ENCODE measurements at regions not wholly inside any gene's neighbourhood (a gene's known extent, or its start where the extent isn't known, plus 50 kb on each side); places are given as distances from the start of the nearest gene placed in this dataset.

GRCh38 chr13:74530011-74530410 is 395.8 kb upstream of the KLF12 start:
- no peak overlapping the region for H3K27ac ChIP-seq
- no peaks in the 10 kb centered on the region for H3K36me3 ChIP-seq
- H3K9me3 ChIP-seq, result no peaks in the 10 kb centered on the region
- TF ChIP-seq CTCF (IDR thresholded peaks at IDR 0.05), result no peak
- no peaks in the 10 kb centered on the region for H3K27me3 ChIP-seq
- H3K4me1 ChIP-seq (ENCODE audit: control insufficient read depth in 1 of 2, insufficient read depth in 1 of 2, low read depth in 1 of 2, low read length in 1 of 2), result no peaks in the 10 kb centered on the region
- H3K4me3 ChIP-seq (ENCODE audit: low read depth in 1 of 2, low read length in 1 of 2), result no peak overlapping the region

GRCh38 chr13:74528734-74529513 is 394.7 kb upstream of the KLF12 start:
- H3K4me3 ChIP-seq (ENCODE audit: low read depth in 1 of 2, low read length in 1 of 2), result no peak overlapping the region
- H3K27me3 ChIP-seq, result no peaks in the 10 kb centered on the region
- no peak for TF ChIP-seq CTCF (IDR thresholded peaks at IDR 0.05)
- no peaks in the 10 kb centered on the region for H3K36me3 ChIP-seq
- H3K9me3 ChIP-seq, result no peaks in the 10 kb centered on the region
- H3K4me1 ChIP-seq (ENCODE audit: control insufficient read depth in 1 of 2, insufficient read depth in 1 of 2, low read depth in 1 of 2, low read length in 1 of 2), result no peaks in the 10 kb centered on the region
- no peak overlapping the region for H3K27ac ChIP-seq

DNA sequence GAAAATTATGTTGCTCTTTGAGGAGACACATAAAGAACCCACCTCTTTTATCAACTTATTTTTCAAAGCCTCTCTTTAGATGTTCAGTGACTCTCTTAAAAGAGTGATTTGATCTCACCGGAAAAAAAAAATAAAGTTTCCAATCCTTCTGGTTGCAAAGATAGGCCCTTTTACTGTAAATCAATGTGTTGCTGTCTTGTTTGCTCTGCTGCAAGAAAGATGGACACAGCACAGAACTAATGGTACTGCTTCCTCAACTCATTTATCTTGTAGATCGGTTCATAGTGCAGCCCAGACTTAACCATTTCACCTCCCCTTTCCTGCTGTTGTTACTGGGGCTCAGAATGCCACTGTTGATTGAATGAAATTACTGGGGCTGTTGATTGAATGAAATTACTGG is 388.9 kb upstream of the KLF12 start:
- no peaks in the 10 kb centered on the region for H3K27me3 ChIP-seq
- H3K27ac ChIP-seq, result no peak overlapping the region
- no peak for TF ChIP-seq CTCF (IDR thresholded peaks at IDR 0.05)
- H3K4me1 ChIP-seq (ENCODE audit: control insufficient read depth in 1 of 2, insufficient read depth in 1 of 2, low read depth in 1 of 2, low read length in 1 of 2), result no peaks in the 10 kb centered on the region
- no peak overlapping the region for H3K4me3 ChIP-seq (ENCODE audit: low read depth in 1 of 2, low read length in 1 of 2)
- no peaks in the 10 kb centered on the region for H3K36me3 ChIP-seq
- H3K9me3 ChIP-seq, result no peaks in the 10 kb centered on the region

DNA sequence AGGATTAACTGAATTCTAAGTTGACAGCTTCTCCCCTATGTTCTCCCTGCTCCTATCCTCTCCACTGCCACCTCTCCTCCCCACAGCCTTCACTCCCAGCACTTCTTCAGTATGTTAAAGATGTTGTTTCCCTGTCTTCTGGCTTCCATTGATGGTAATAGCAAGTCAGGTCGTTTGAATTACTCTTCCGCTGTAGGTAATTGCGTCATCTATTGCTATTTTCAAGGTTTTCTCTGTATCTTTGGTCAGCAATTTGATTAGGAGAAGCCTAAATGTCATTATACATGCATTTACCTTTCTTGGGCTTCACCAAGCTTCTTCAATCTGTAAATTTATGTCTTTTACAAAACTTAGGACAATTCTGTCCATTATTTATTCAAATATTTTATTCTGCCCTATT is 377.3 kb upstream of the KLF12 start:
- TF ChIP-seq CTCF (IDR thresholded peaks at IDR 0.05), result no peak
- no peaks in the 10 kb centered on the region for H3K27me3 ChIP-seq
- H3K27ac ChIP-seq, result no peak overlapping the region
- no peak overlapping the region for H3K4me3 ChIP-seq (ENCODE audit: low read depth in 1 of 2, low read length in 1 of 2)
- no peaks in the 10 kb centered on the region for H3K9me3 ChIP-seq
- H3K4me1 ChIP-seq (ENCODE audit: control insufficient read depth in 1 of 2, insufficient read depth in 1 of 2, low read depth in 1 of 2, low read length in 1 of 2), result no peaks in the 10 kb centered on the region
- H3K36me3 ChIP-seq, result no peaks in the 10 kb centered on the region

DNA sequence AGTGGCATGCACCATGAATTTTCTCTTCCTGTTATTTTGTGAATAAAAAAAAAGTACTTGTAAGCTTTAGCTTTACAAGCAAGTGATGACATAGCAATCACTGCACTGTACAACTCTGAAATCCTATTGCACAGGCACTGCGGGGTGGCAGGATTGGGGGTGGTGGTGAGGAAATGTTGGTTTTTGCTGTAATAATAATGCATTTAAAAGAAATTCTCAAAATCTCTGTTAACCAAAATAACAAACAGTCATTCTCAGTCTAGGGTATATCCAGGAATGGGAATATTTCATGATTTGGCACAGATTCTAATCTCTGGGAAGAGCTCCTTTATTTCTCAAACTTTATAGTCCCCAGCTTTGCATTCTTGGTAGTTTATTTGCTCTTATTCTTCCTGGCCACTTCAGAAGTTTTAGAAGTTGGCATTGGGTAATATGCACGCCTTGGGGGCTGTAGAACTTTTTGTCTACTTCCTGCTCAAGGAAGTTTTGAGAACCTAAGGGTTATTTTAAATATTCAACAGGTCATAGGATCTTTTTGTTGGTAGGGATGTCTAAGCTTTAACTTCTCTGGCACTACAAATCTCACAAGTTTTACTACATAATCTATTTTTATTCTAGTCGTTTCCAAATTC is 353.0 kb upstream of the KLF12 start:
- no peak overlapping the region for H3K4me3 ChIP-seq (ENCODE audit: low read depth in 1 of 2, low read length in 1 of 2)
- no peaks in the 10 kb centered on the region for H3K27me3 ChIP-seq
- H3K27ac ChIP-seq, result no peak overlapping the region
- no peak for TF ChIP-seq CTCF (IDR thresholded peaks at IDR 0.05)
- no peaks in the 10 kb centered on the region for H3K36me3 ChIP-seq
- H3K9me3 ChIP-seq, result no peaks in the 10 kb centered on the region
- H3K4me1 ChIP-seq (ENCODE audit: control insufficient read depth in 1 of 2, insufficient read depth in 1 of 2, low read depth in 1 of 2, low read length in 1 of 2), result no peaks in the 10 kb centered on the region
